ENCODE measurements at regions not wholly inside any gene's neighbourhood (a gene's known extent, or its start where the extent isn't known, plus 50 kb on each side); places are given as distances from the start of the nearest gene placed in this dataset.
"Not testable (repeated sequence)": the region's sequence is repeated elsewhere in the genome, so short reads cannot be mapped to it uniquely, and the experiment has no call there.

- no peak for DNase-seq (ENCODE audit: low read depth)
- H3K4me3 ChIP-seq (ENCODE audit: low read depth, low read length) = no peak overlapping the region
- TF ChIP-seq CTCF (conservative IDR thresholded peaks at IDR 0.05; ENCODE audit: low read depth, low read length) = no peak
Observed at GRCh38 chr14:89473989-89474388, 57.0 kb upstream of the FOXN3 start.

- DNase-seq (ENCODE audit: low read depth) = no peak
- TF ChIP-seq CTCF (conservative IDR thresholded peaks at IDR 0.05; ENCODE audit: low read depth, low read length) = no peak
- no peak overlapping the region for H3K4me3 ChIP-seq (ENCODE audit: low read depth, low read length)
Observed at GRCh38 chr14:89473569-89473968, 56.5 kb upstream of the FOXN3 start.

GRCh38 chr14:89470401-89470800 lies 53.4 kb upstream of the FOXN3 start:
- no peak for TF ChIP-seq CTCF (conservative IDR thresholded peaks at IDR 0.05; ENCODE audit: low read depth, low read length)
- H3K4me3 ChIP-seq (ENCODE audit: low read depth, low read length) = no peak overlapping the region
- DNase-seq (ENCODE audit: low read depth) = no peak

GRCh38 chr14:89469210-89470198 lies 52.5 kb upstream of the FOXN3 start:
- DNase-seq (ENCODE audit: low read depth) = no peak
- TF ChIP-seq CTCF (conservative IDR thresholded peaks at IDR 0.05; ENCODE audit: low read depth, low read length) = no peak
- H3K4me3 ChIP-seq (ENCODE audit: low read depth, low read length) = no peak overlapping the region

- DNase-seq (ENCODE audit: low read depth) = no peak
- no peak overlapping the region for H3K4me3 ChIP-seq (ENCODE audit: low read depth, low read length)
- no peak for TF ChIP-seq CTCF (conservative IDR thresholded peaks at IDR 0.05; ENCODE audit: low read depth, low read length)
Observed at GRCh38 chr14:89468566-89468965, 51.5 kb upstream of the FOXN3 start.

- H3K4me3 ChIP-seq (ENCODE audit: low read depth, low read length); DNase-seq (ENCODE audit: low read depth): not testable (repeated sequence)
Observed at GRCh38 chr14:89468030-89468429, 51.0 kb upstream of the FOXN3 start.

- H3K4me3 ChIP-seq (ENCODE audit: low read depth, low read length) = no peak overlapping the region
- TF ChIP-seq CTCF (conservative IDR thresholded peaks at IDR 0.05; ENCODE audit: low read depth, low read length) = no peak
- no peak for DNase-seq (ENCODE audit: low read depth)
Observed at GRCh38 chr14:89466944-89467343, 49.9 kb upstream of the FOXN3 start.
